ENCODE measurements at regions not wholly inside any gene's neighbourhood (a gene's known extent, or its start where the extent isn't known, plus 50 kb on each side); places are given as distances from the start of the nearest gene placed in this dataset.

GRCh38 chr2:199524689-199525574 lies 67.2 kb upstream of the SATB2 start:
- CTCF ChIA-PET = no interaction called here

GRCh38 chr2:199509403-199509802 lies 51.7 kb upstream of the SATB2 start:
- ChIA-PET CTCF (no interaction called here), POLR2A (no interaction called here)

More at GRCh38 chr2:199524689-199525574, 67.2 kb upstream of the SATB2 start:
- Mint-ChIP-seq H3K27me3 (peaks cover 5% of the 10 kb centered on the region), H3K9me3 (no peaks in the 10 kb centered on the region), H3K27ac (no peak overlapping the region), H3K4me3 (no peak overlapping the region), H3K36me3 (ENCODE audit: low read depth) (no peaks in the 10 kb centered on the region), H3K4me1 (no peaks in the 10 kb centered on the region)
- DNase-seq = no peak
- POLR2A ChIA-PET = no interaction called here

More at GRCh38 chr2:199509403-199509802, 51.7 kb upstream of the SATB2 start:
- Mint-ChIP-seq H3K36me3 (ENCODE audit: low read depth) (no peaks in the 10 kb centered on the region), H3K27ac (no peak overlapping the region), H3K4me3 (no peak overlapping the region), H3K4me1 (no peaks in the 10 kb centered on the region), H3K27me3 (peaks cover 5% of the 10 kb centered on the region), H3K9me3 (no peaks in the 10 kb centered on the region)
- DNase-seq = no peak

Data from activated CD4-positive, alpha-beta T cell treated with anti-CD3 and anti-CD28 coated beads, Interleukin-2, amount 10 ng/mL, durations not matched to agents 7 days and 5 days (primary cell).